Right lobe of liver (tissue), 6 donors: ENCODE measurements at regions not wholly inside any gene's neighbourhood (a gene's known extent, or its start where the extent isn't known, plus 50 kb on each side); places are given as distances from the start of the nearest gene placed in this dataset.

Experiments
- ATAC-seq, 4 donors: fragments of 200-7000 bp; cut with Tn5 transposase; one replicate each; pipeline ENCODE4 v1.9.1; 2020; ENCODE audit warnings: mild to moderate bottlenecking in 4 of 4, moderate library complexity in 4 of 4
- DNase-seq, 3 donors: peaks; one replicate each; pipeline ENCODE4 v3.0.0-alpha.2; 2020
- H3K27ac ChIP-seq, 3 donors: fragments of 200-600 bp; one replicate each; pipeline ENCODE4 v1.8.0; 2022
- H3K27me3 ChIP-seq, 2 donors: fragments of 200-600 bp; one replicate each; pipeline ENCODE4 v1.8.0; 2022
- H3K36me3 ChIP-seq, 4 donors: fragments of 200-600 bp; sonication (generic) in 1 of 4; one replicate each; pipeline versions ENCODE4 v1.5.1 to v1.8.0; 2017 to 2022; ENCODE audit warnings: control low read depth in 1 of 4
- H3K4me1 ChIP-seq, 4 donors: fragments of 200-600 bp; sonication (generic) in 1 of 4; one replicate each; pipeline versions ENCODE4 v1.5.1 to v1.8.0; 2017 to 2022; ENCODE audit warnings: control low read depth in 1 of 4
- H3K4me3 ChIP-seq, 3 donors: fragments of 200-600 bp; one replicate each; pipeline ENCODE4 v1.8.0; 2022
- H3K9me3 ChIP-seq, 4 donors: fragments of 200-600 bp; sonication (generic) in 1 of 4; one replicate each; pipeline versions ENCODE4 v1.5.1 to v1.8.0; 2017 to 2022; ENCODE audit warnings: control low read depth in 1 of 4
- POLR2A ChIP-seq: fragments of 450-650 bp; IDR thresholded peaks from one replicate; pipeline ENCODE4 v1.6.1; 2017; ENCODE audit warnings: antibody characterized with exemption, mild to moderate bottlenecking
- WGBS: methylation state at CpG from one replicate; pipeline ENCODE4 v1.1.6; 2018; ENCODE audit warnings: low coverage, low lambda C conversion rate; ENCODE audit not compliant: insufficient coverage; ENCODE audit errors: missing lambda C conversion rate; 5-methylcytosine and 5-hydroxymethylcytosine counted together
- intact Hi-C, 2 donors: fragments of 100-400 bp; cut with DNase I; formaldehyde crosslinking; loops; one replicate each; pipeline versions ENCODE4 v1.11.2 to v1.14.1; 2022
- TF ChIP-seq, protein P1 (sequence below), 4 donors: fragments of 200-600 bp in 3 of 4; fragments of 450-650 bp in 1 of 4; IDR thresholded peaks; one replicate each; pipeline versions ENCODE4 v1.5.1 to v1.8.0; 2016 to 2022; ENCODE audit warnings: antibody characterized with exemption in 4 of 4, mild to moderate bottlenecking in 2 of 4
- donor health status: DM: no; HTN: yes; CAD: no.
- donor health status: DM: no; HTN: no; CAD: no.
- donor health status: DM: no; HTN: no; CAD: no.
- donor health status: DM: no; HTN: yes; CAD: no.
- donor health status: DM: no; HTN: yes; CAD: no.

DNA sequence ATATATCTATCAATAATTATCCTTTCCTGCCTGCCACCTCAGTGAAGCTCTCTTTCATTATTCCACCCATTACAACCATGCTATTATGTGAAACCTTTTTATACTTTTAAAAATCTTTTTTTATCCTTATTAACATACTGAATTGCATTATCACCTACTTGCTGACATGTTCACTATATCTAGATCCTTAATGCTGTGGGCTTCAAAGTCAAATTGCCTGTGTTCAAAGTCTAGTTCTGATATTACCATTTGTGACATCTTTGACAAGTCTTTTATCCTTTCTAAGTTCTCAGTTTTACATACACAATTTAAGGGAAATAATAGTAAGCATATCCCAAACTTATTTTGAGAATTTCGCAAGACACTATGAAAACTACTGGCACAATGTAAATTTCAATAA lies 2239.4 kb downstream of the LRRC4C start:
- no peak overlapping the region for H3K4me3 ChIP-seq
- H3K27me3 ChIP-seq: no peaks in the 10 kb centered on the region
- intact Hi-C loops: no loop called here
- no peaks in the 10 kb centered on the region for H3K9me3 ChIP-seq
- no peak overlapping the region for H3K27ac ChIP-seq
- TF ChIP-seq POLR2A: no peak
- TF ChIP-seq, protein P1, sequence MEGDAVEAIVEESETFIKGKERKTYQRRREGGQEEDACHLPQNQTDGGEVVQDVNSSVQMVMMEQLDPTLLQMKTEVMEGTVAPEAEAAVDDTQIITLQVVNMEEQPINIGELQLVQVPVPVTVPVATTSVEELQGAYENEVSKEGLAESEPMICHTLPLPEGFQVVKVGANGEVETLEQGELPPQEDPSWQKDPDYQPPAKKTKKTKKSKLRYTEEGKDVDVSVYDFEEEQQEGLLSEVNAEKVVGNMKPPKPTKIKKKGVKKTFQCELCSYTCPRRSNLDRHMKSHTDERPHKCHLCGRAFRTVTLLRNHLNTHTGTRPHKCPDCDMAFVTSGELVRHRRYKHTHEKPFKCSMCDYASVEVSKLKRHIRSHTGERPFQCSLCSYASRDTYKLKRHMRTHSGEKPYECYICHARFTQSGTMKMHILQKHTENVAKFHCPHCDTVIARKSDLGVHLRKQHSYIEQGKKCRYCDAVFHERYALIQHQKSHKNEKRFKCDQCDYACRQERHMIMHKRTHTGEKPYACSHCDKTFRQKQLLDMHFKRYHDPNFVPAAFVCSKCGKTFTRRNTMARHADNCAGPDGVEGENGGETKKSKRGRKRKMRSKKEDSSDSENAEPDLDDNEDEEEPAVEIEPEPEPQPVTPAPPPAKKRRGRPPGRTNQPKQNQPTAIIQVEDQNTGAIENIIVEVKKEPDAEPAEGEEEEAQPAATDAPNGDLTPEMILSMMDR (IDR thresholded peaks at IDR 0.05): no peak
- no peaks in the 10 kb centered on the region for H3K36me3 ChIP-seq
- H3K4me1 ChIP-seq: no peaks in the 10 kb centered on the region
- DNase-seq (no peak), ATAC-seq (no peak)
- WGBS: 52% methylated on average over 1 of the region's 1 CpG

DNA sequence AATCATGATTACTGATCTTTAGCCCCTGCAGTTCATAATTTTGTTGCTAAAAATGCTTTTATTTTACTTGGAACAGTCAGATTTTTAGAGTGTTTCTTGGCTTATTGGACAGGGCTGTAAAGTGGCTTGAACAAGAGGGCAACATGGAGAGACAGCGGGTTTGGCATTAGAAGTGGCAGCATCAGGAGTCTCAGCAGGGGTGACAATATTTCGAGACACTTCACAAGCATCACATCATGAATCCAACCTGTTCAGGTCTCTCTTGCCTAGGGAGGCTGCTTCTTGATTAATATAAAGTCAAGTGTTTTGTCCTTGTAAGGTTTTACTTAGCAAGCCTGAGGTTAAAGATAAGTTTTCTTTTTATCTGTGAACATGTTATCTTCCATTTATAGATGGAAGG lies 2249.5 kb downstream of the LRRC4C start:
- ATAC-seq (no peak), DNase-seq (no peak)
- Histone ChIP-seq H3K36me3 (no peaks in the 10 kb centered on the region), H3K4me1 (no peaks in the 10 kb centered on the region), H3K27ac (no peak overlapping the region), H3K9me3 (no peaks in the 10 kb centered on the region), H3K4me3 (no peak overlapping the region), H3K27me3 (no peaks in the 10 kb centered on the region)
- TF ChIP-seq POLR2A: no peak
- TF ChIP-seq, protein P1 (IDR thresholded peaks at IDR 0.05): no peak
- intact Hi-C loops: no loop called here
- WGBS: 48% methylated on average over 2 of the region's 2 CpGs

DNA sequence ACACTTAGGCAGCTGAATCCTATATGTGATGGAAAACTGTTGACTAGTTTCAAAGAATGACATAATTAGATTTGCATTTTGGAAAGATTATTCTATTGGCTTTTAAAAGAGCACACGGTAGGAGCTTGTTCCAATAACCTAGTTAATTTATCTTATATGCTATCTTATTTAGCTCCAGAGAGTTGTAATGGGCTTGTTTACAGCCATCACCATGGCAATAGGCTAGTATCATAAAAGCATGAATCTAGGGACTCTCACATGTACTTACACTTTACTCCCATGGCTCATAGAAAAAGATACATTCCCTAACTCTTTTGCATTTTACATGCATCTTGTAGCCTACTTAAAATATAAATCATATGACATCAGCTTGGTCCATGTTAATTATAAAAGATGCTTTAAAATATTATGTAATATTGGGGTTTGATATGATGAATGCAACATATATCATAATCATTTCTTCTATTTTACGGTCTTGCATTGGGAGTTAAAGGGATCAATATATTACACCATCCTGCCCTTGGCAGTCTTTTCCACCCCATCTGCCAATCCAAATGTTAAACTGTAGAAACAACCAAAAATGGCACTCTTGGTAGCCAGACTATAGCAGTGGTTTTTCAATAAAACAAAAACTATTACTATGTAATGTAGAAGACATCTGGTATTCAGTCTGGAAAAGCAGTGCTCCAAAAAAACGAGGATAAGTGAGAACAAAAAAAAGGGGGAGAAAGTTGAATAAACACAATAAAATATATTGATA lies 2254.0 kb downstream of the LRRC4C start:
- Histone ChIP-seq H3K9me3 (no peaks in the 10 kb centered on the region), H3K27ac (no peak overlapping the region), H3K27me3 (no peaks in the 10 kb centered on the region), H3K36me3 (no peaks in the 10 kb centered on the region), H3K4me1 (no peaks in the 10 kb centered on the region), H3K4me3 (no peak overlapping the region)
- 36% methylated on average over 3 of the region's 3 CpGs for WGBS
- no peak for DNase-seq
- ATAC-seq: no peak
- intact Hi-C loops: no loop called here
- TF ChIP-seq, protein P1 (IDR thresholded peaks at IDR 0.05): no peak
- no peak for TF ChIP-seq POLR2A

DNA sequence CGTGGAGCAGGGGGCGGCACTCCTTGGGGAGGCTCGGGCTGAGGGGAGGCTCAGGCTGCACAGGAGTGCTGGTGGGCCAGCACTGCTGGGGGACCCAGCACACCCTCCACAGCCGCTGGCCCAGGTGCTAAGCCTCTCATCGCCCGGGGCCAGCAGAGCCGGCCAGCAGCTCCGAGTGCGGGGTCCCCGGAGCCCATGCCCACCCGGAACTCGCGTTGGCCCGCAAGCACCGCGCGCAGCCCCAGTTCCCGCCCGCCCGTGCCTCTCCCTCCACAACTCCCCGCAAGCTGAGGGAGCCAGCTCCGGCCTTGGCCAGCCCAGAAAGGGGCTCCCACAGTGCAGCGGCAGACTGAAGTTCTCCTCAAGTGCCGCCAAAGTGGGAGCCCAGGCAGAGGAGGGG lies 2266.8 kb downstream of the LRRC4C start:
- DNase-seq (no peak), ATAC-seq (no peak)
- WGBS: no CpG with 5 or more reads among the region's 24 CpGs
- Histone ChIP-seq H3K36me3 (no peaks in the 10 kb centered on the region), H3K27me3 (no peaks in the 10 kb centered on the region), H3K9me3 (no peaks in the 10 kb centered on the region), H3K27ac (no peak overlapping the region), H3K4me1 (no peaks in the 10 kb centered on the region), H3K4me3 (no peak overlapping the region)
- TF ChIP-seq, protein P1 (IDR thresholded peaks at IDR 0.05): no peak
- TF ChIP-seq POLR2A: no peak
- intact Hi-C loops: no loop called here
